B cell (primary cell): ENCODE measurements at regions not wholly inside any gene's neighbourhood (a gene's known extent, or its start where the extent isn't known, plus 50 kb on each side); places are given as distances from the start of the nearest gene placed in this dataset.

Experiments used
- CTCF ChIP-seq: fragments of 200-600 bp; IDR thresholded peaks from one replicate; pipeline ENCODE4 v1.8.0; 2022; ENCODE audit warnings: antibody characterized with exemption, mild to moderate bottlenecking
- EZH2 ChIP-seq: IDR thresholded peaks from 2 replicates; pipeline ENCODE4 v1.6.1; 2012; ENCODE audit warnings: borderline replicate concordance, low read depth, mild to moderate bottlenecking, moderate library complexity, low read length; ENCODE audit not compliant: insufficient read depth, poor library complexity, severe bottlenecking

- TF ChIP-seq CTCF (no peak), EZH2 (no peak)
Observed at GRCh38 chr21:31558189-31558961, 101.1 kb upstream of the SOD1 start.
